ENCODE measurements at regions not wholly inside any gene's neighbourhood (a gene's known extent, or its start where the extent isn't known, plus 50 kb on each side); places are given as distances from the start of the nearest gene placed in this dataset.

DNA sequence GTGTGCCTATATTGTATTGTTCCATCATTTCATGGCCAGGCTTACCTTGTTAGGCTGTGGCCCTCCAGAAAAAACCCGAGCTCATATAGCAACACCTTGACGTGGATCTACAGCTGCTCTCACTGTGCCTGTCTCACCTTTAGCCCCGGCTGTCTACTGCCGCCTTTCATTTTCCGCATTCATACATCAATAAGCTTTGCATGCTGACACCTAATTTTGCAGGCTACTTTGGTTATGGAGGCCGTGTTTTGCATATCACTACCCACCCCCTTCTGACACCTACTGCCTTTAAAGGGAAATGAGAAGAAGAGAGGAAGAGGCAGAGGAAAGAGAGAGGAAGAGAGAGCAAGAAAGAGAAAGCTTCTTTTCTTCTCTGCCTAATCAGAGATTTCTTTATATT, 702.9 kb downstream of the BCL11A start (continued):
- TF ChIP-seq GABPA (IDR thresholded peaks at IDR 0.05; ENCODE audit: borderline replicate concordance, insufficient read depth, low read length) = no peak
- TF ChIP-seq BACH1 (IDR thresholded peaks at IDR 0.05; ENCODE audit: low read length) = no peak
- TF ChIP-seq TAF7 (optimal IDR thresholded peaks at IDR 0.05; ENCODE audit: borderline replicate concordance, low read depth, low read length) = no peak
